Esophagus squamous epithelium (tissue), 4 donors: ENCODE measurements at regions not wholly inside any gene's neighbourhood (a gene's known extent, or its start where the extent isn't known, plus 50 kb on each side); places are given as distances from the start of the nearest gene placed in this dataset.

ENCODE experiments used
- POLR2A ChIP-seq, 4 donors: fragments of 450-650 bp; IDR thresholded peaks; one replicate each; pipeline ENCODE4 v1.6.1; 2017; ENCODE audit warnings: antibody characterized with exemption in 4 of 4, mild to moderate bottlenecking in 4 of 4, moderate library complexity in 3 of 4
- TF ChIP-seq, protein P1 (sequence below), 6 experiments: fragments of 450-650 bp in 4 of 6; fragments of 200-600 bp in 2 of 6; sonication (generic) in 2 of 6; IDR thresholded peaks; one replicate each; pipeline ENCODE4 v1.5.1; 2016 to 2019; ENCODE audit warnings: antibody characterized with exemption in 6 of 6, mild to moderate bottlenecking in 4 of 6, moderate library complexity in 4 of 6

DNA sequence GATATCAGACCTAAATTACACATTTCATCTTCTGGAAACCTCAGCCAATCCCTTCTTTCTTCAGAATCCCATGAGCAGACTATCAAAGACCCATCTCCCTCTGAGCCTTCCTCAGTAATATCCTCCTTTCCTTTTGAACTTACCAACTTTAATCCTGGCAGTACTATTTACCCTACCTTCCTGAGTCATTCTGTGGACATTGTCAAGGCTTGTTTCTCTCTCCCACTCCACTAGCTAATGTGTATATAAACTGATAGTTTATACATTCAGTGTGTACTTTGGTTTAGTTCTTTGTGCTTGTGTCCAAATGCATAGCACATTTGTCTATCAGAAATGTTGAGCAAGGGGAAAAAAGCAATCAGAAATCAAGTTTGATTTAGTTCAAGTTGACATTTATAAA is 568.3 kb downstream of the CSNK1G3 start:
- TF ChIP-seq POLR2A (IDR thresholded peaks at IDR 0.05), result no peak
- TF ChIP-seq, protein P1, sequence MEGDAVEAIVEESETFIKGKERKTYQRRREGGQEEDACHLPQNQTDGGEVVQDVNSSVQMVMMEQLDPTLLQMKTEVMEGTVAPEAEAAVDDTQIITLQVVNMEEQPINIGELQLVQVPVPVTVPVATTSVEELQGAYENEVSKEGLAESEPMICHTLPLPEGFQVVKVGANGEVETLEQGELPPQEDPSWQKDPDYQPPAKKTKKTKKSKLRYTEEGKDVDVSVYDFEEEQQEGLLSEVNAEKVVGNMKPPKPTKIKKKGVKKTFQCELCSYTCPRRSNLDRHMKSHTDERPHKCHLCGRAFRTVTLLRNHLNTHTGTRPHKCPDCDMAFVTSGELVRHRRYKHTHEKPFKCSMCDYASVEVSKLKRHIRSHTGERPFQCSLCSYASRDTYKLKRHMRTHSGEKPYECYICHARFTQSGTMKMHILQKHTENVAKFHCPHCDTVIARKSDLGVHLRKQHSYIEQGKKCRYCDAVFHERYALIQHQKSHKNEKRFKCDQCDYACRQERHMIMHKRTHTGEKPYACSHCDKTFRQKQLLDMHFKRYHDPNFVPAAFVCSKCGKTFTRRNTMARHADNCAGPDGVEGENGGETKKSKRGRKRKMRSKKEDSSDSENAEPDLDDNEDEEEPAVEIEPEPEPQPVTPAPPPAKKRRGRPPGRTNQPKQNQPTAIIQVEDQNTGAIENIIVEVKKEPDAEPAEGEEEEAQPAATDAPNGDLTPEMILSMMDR (IDR thresholded peaks at IDR 0.05), result no peak
